ENCODE measurements at regions not wholly inside any gene's neighbourhood (a gene's known extent, or its start where the extent isn't known, plus 50 kb on each side); places are given as distances from the start of the nearest gene placed in this dataset.

- Histone ChIP-seq H3K9me3 (no peaks in the 10 kb centered on the region), H3K4me1 (no peaks in the 10 kb centered on the region), H3K36me3 (no peaks in the 10 kb centered on the region), H3K27ac (no peak overlapping the region), H3K27me3 (no peaks in the 10 kb centered on the region), H3K4me3 (no peak overlapping the region)
- intact Hi-C loops (cut with DNase I), result no loop called here
- ATAC-seq, result no peak
- no peak for DNase-seq
- TF ChIP-seq, protein P1, sequence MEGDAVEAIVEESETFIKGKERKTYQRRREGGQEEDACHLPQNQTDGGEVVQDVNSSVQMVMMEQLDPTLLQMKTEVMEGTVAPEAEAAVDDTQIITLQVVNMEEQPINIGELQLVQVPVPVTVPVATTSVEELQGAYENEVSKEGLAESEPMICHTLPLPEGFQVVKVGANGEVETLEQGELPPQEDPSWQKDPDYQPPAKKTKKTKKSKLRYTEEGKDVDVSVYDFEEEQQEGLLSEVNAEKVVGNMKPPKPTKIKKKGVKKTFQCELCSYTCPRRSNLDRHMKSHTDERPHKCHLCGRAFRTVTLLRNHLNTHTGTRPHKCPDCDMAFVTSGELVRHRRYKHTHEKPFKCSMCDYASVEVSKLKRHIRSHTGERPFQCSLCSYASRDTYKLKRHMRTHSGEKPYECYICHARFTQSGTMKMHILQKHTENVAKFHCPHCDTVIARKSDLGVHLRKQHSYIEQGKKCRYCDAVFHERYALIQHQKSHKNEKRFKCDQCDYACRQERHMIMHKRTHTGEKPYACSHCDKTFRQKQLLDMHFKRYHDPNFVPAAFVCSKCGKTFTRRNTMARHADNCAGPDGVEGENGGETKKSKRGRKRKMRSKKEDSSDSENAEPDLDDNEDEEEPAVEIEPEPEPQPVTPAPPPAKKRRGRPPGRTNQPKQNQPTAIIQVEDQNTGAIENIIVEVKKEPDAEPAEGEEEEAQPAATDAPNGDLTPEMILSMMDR (IDR thresholded peaks at IDR 0.05), result no peak
These were observed 100.7 kb upstream of the STX18 start for GRCh38 chr4:4642496-4643000.

- ATAC-seq (no peak), DNase-seq (no peak)
- H3K4me1 ChIP-seq, result no peaks in the 10 kb centered on the region
- TF ChIP-seq, protein P1 (IDR thresholded peaks at IDR 0.05), result no peak
- no peaks in the 10 kb centered on the region for H3K9me3 ChIP-seq
- no peaks in the 10 kb centered on the region for H3K27me3 ChIP-seq
- intact Hi-C loops (cut with DNase I), result no loop called here
- H3K4me3 ChIP-seq, result no peak overlapping the region
- no peaks in the 10 kb centered on the region for H3K36me3 ChIP-seq
- H3K27ac ChIP-seq, result no peak overlapping the region
These were observed 100.0 kb upstream of the STX18 start for GRCh38 chr4:4641661-4642495.

GRCh38 chr4:4641254-4641653 is 99.4 kb upstream of the STX18 start:
- H3K4me3 ChIP-seq, result no peak overlapping the region
- ATAC-seq (no peak), DNase-seq (no peak)
- intact Hi-C loops (cut with DNase I), result no loop called here
- H3K36me3 ChIP-seq, result no peaks in the 10 kb centered on the region
- no peak overlapping the region for H3K27ac ChIP-seq
- no peaks in the 10 kb centered on the region for H3K4me1 ChIP-seq
- no peaks in the 10 kb centered on the region for H3K27me3 ChIP-seq
- no peaks in the 10 kb centered on the region for H3K9me3 ChIP-seq
- TF ChIP-seq, protein P1 (IDR thresholded peaks at IDR 0.05), result no peak

DNA sequence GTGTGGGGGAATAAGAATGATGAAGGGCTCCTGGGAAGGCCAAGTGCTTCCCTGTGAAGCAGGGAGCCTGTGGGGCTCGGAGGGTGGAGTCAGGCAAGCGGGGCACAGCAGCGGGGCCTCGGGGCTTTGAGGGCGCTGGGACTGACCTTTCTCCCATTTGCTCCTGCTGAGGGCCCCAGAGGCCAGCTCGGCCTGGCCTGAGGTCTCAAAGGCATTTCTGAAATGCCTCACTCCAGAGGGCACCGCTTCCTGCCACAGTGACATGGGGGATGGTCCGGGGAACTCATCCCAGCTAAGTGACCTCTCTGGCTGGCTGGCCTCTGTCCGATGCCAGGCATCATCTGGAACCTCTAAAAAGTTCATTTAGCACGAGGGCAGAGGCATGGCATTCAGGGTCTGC is 98.8 kb upstream of the STX18 start:
- H3K4me3 ChIP-seq, result no peak overlapping the region
- H3K9me3 ChIP-seq, result no peaks in the 10 kb centered on the region
- no peaks in the 10 kb centered on the region for H3K36me3 ChIP-seq
- DNase-seq (no peak), ATAC-seq (no peak)
- intact Hi-C loops (cut with DNase I), result no loop called here
- H3K4me1 ChIP-seq, result no peaks in the 10 kb centered on the region
- no peak overlapping the region for H3K27ac ChIP-seq
- TF ChIP-seq, protein P1 (IDR thresholded peaks at IDR 0.05), result no peak
- no peaks in the 10 kb centered on the region for H3K27me3 ChIP-seq

GRCh38 chr4:4639370-4639769 is 97.5 kb upstream of the STX18 start:
- H3K9me3 ChIP-seq, result no peaks in the 10 kb centered on the region
- H3K4me3 ChIP-seq, result no peak overlapping the region
- no peak overlapping the region for H3K27ac ChIP-seq
- ATAC-seq, result no peak
- intact Hi-C loops (cut with DNase I), result no loop called here
- TF ChIP-seq, protein P1 (IDR thresholded peaks at IDR 0.05), result no peak
- DNase-seq, result no peak
- H3K27me3 ChIP-seq, result no peaks in the 10 kb centered on the region
- H3K4me1 ChIP-seq, result no peaks in the 10 kb centered on the region
- H3K36me3 ChIP-seq, result no peaks in the 10 kb centered on the region

Data from upper lobe of right lung (tissue), 1 donor.